ENCODE measurements at regions not wholly inside any gene's neighbourhood (a gene's known extent, or its start where the extent isn't known, plus 50 kb on each side); places are given as distances from the start of the nearest gene placed in this dataset.

DNA sequence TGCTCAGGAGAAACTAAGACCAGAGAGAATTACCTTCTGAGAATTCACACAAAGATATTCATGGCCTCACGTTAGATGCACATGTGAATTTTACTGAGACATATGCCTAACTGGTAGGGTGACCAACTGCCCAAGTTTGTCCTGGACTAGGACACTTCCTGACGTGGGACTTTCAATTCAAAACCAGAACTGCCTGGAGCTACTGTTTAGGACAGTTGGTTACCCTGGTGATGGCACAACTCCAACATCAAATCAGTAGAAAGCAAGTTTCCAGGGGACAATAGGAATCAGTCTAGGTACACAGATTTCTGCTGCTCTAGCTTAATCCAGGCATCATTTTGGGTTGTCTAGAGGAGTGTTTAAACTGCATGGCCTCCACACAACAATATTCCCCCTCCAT lies 178.7 kb downstream of the GXYLT1 start:
- TF ChIP-seq POLR2AphosphoS5 (IDR thresholded peaks at IDR 0.05; ENCODE audit: low read depth, low read length) (no peak), TAF1 (IDR thresholded peaks at IDR 0.05; ENCODE audit: low read depth, low read length) (no peak), POLR2A (IDR thresholded peaks at IDR 0.05; ENCODE audit: low read depth, low read length) (no peak), POU2F2 (IDR thresholded peaks at IDR 0.05; ENCODE audit: low read depth, low read length) (no peak)
